ENCODE measurements at regions not wholly inside any gene's neighbourhood (a gene's known extent, or its start where the extent isn't known, plus 50 kb on each side); places are given as distances from the start of the nearest gene placed in this dataset.

- Histone ChIP-seq H3K36me3 (no peaks in the 10 kb centered on the region), H3K4me1 (ENCODE audit: control insufficient read depth in 1 of 2, low read depth in 2 of 2) (peaks cover 22 to 63% of the 10 kb centered on the region in 2 donors), H3K27me3 (replicated peaks; ENCODE audit: insufficient read depth) (no peaks in the 10 kb centered on the region), H3K27ac (no peak overlapping the region), H3K9me3 (no peaks in the 10 kb centered on the region), H3K4me3 (no peak overlapping the region)
- DNase-seq (ENCODE audit: low spot score) (no peak), ATAC-seq (ENCODE audit: insufficient number of reproducible peaks, low FRiP score, low read depth) (no peak)
- no peak for TF ChIP-seq CTCF (IDR thresholded peaks at IDR 0.05)
Observed at GRCh38 chr6:144335311-144335861, 50.3 kb downstream of the UTRN start.

GRCh38 chr6:144335914-144336313 is 50.8 kb downstream of the UTRN start:
- H3K4me1 ChIP-seq (ENCODE audit: control insufficient read depth in 1 of 2, low read depth in 2 of 2): peaks cover 25 to 63% of the 10 kb centered on the region in 2 donors
- no peak overlapping the region for H3K27ac ChIP-seq
- DNase-seq (ENCODE audit: low spot score) (no peak), ATAC-seq (ENCODE audit: insufficient number of reproducible peaks, low FRiP score, low read depth) (no peak)
- TF ChIP-seq CTCF (IDR thresholded peaks at IDR 0.05): no peak
- H3K36me3 ChIP-seq: no peaks in the 10 kb centered on the region
- no peaks in the 10 kb centered on the region for H3K9me3 ChIP-seq
- no peak overlapping the region for H3K4me3 ChIP-seq
- H3K27me3 ChIP-seq (replicated peaks; ENCODE audit: insufficient read depth): no peaks in the 10 kb centered on the region

- no peak for TF ChIP-seq CTCF (IDR thresholded peaks at IDR 0.05)
- Histone ChIP-seq H3K36me3 (no peaks in the 10 kb centered on the region), H3K27ac (no peak overlapping the region), H3K4me1 (ENCODE audit: control insufficient read depth in 1 of 2, low read depth in 2 of 2) (peaks cover 30 to 66% of the 10 kb centered on the region in 2 donors), H3K27me3 (replicated peaks; ENCODE audit: insufficient read depth) (no peaks in the 10 kb centered on the region), H3K4me3 (no peak overlapping the region), H3K9me3 (no peaks in the 10 kb centered on the region)
- ATAC-seq (ENCODE audit: insufficient number of reproducible peaks, low FRiP score, low read depth) (no peak), DNase-seq (ENCODE audit: low spot score) (no peak)
Observed at GRCh38 chr6:144336900-144337299, 51.8 kb downstream of the UTRN start.

- Histone ChIP-seq H3K27ac (no peak overlapping the region), H3K27me3 (replicated peaks; ENCODE audit: insufficient read depth) (no peaks in the 10 kb centered on the region), H3K4me1 (ENCODE audit: control insufficient read depth in 1 of 2, low read depth in 2 of 2) (peaks cover 32 to 69% of the 10 kb centered on the region in 2 donors), H3K36me3 (no peaks in the 10 kb centered on the region), H3K9me3 (no peaks in the 10 kb centered on the region), H3K4me3 (no peak overlapping the region)
- ATAC-seq (ENCODE audit: insufficient number of reproducible peaks, low FRiP score, low read depth): no peak
- TF ChIP-seq CTCF (IDR thresholded peaks at IDR 0.05): no peak
- DNase-seq (ENCODE audit: low spot score): no peak
Observed at GRCh38 chr6:144338474-144338873, 53.3 kb downstream of the UTRN start.

GRCh38 chr6:144338951-144339700 is 54.0 kb downstream of the UTRN start:
- no peaks in the 10 kb centered on the region for H3K36me3 ChIP-seq
- no peak overlapping the region for H3K27ac ChIP-seq
- ATAC-seq (ENCODE audit: insufficient number of reproducible peaks, low FRiP score, low read depth) (no peak), DNase-seq (ENCODE audit: low spot score) (no peak)
- H3K9me3 ChIP-seq: no peaks in the 10 kb centered on the region
- H3K4me3 ChIP-seq: no peak overlapping the region
- no peak for TF ChIP-seq CTCF (IDR thresholded peaks at IDR 0.05)
- peaks cover 32 to 74% of the 10 kb centered on the region in 2 donors for H3K4me1 ChIP-seq (ENCODE audit: control insufficient read depth in 1 of 2, low read depth in 2 of 2)
- no peaks in the 10 kb centered on the region for H3K27me3 ChIP-seq (replicated peaks; ENCODE audit: insufficient read depth)
